Heart left ventricle (tissue), 16 donors: ENCODE measurements at regions not wholly inside any gene's neighbourhood (a gene's known extent, or its start where the extent isn't known, plus 50 kb on each side); places are given as distances from the start of the nearest gene placed in this dataset.

ENCODE experiments used
- ATAC-seq, 4 donors: fragments of 200-7000 bp; cut with Tn5 transposase; one replicate each; pipeline ENCODE4 v1.9.1; 2020 to 2022; ENCODE audit warnings: moderate library complexity in 4 of 4, mild to moderate bottlenecking in 3 of 4, moderate number of reproducible peaks in 1 of 4
- DNase-seq, 5 donors: peaks; one replicate each; pipeline ENCODE4 v3.0.0-alpha.2; 2020
- H3K27ac ChIP-seq, 12 donors: fragments of 200-600 bp; sonication (generic) in 4 of 12; one replicate each; pipeline versions ENCODE4 v1.5.0 to v1.8.0; 2016 to 2022; ENCODE audit warnings: mild to moderate bottlenecking in 2 of 12
- H3K27me3 ChIP-seq, 9 donors: fragments of 200-600 bp; sonication (generic) in 2 of 9; one replicate each; pipeline versions ENCODE4 v1.5.1 to v1.8.0; 2016 to 2022; ENCODE audit warnings: mild to moderate bottlenecking in 3 of 9
- H3K36me3 ChIP-seq, 9 donors: fragments of 200-600 bp; sonication (generic) in 2 of 9; one replicate each; pipeline versions ENCODE4 v1.5.0 to v1.8.0; 2018 to 2022; ENCODE audit warnings: mild to moderate bottlenecking in 2 of 9
- H3K4me1 ChIP-seq, 12 donors: fragments of 200-600 bp; sonication (generic) in 4 of 12; one replicate each; pipeline versions ENCODE4 v1.5.0 to v1.8.0; 2016 to 2022; ENCODE audit warnings: mild to moderate bottlenecking in 3 of 12
- H3K4me3 ChIP-seq, 12 donors: fragments of 200-600 bp; sonication (generic) in 4 of 12; one replicate each; pipeline versions ENCODE4 v1.5.0 to v1.8.0; 2017 to 2022; ENCODE audit warnings: mild to moderate bottlenecking in 9 of 12, moderate library complexity in 4 of 12
- H3K9me3 ChIP-seq, 12 donors: fragments of 200-600 bp; sonication (generic) in 4 of 12; one replicate each; pipeline versions ENCODE4 v1.5.0 to v1.8.0; 2016 to 2022; ENCODE audit warnings: mild to moderate bottlenecking in 1 of 12
- POLR2A ChIP-seq, 2 donors: fragments of 450-650 bp; IDR thresholded peaks; one replicate each; pipeline ENCODE4 v1.6.1; 2017; ENCODE audit warnings: antibody characterized with exemption in 2 of 2, mild to moderate bottlenecking in 2 of 2, moderate library complexity in 2 of 2
- WGBS, 4 donors: extraction: QIAGEN DNeasy Blood & Tissue Kit in 2 of 4; methylation state at CpG; one replicate each; pipeline versions ENCODE4 v1.1.5 to v1.1.7; 2013 to 2018; 5-methylcytosine and 5-hydroxymethylcytosine counted together
- intact Hi-C, 10 donors: fragments of 100-400 bp; cut with DNase I; formaldehyde crosslinking; loops; one replicate each; pipeline versions ENCODE4 v1.11.1 to v1.14.2; 2022
- TF ChIP-seq, protein P1 (sequence below), 12 donors: fragments of 200-600 bp; sonication (generic) in 4 of 12; IDR thresholded peaks; one replicate each; pipeline versions ENCODE4 v1.5.0 to v1.8.0; 2018 to 2022; ENCODE audit warnings: antibody characterized with exemption in 12 of 12, mild to moderate bottlenecking in 5 of 12
- donor health status: ischemic (EF 13 %, LVEDD 7.1; RV severe dilation, severe dysfunction).
- donor health status: healthy with polysubstance abuse.
- donor health status: DM: no; HTN: yes; CAD: no.
- donor health status: DM: no; HTN: no; CAD: no.
- donor health status: ischemic (EF 25% LVEDD 6.9; RV normal size, moderate dysfunction).
- donor health status: ischemic (EF 25% LVEDD 5.7; RV mildly dilated, moderate dysfunction).
- donor health status: healthy.
- donor health status: DM: yes; HTN: yes; CAD: no.
- donor health status: ischemic (EF 35%, LVEDD 5.7; RV mildly dilated, moderate dysfunction).
- donor health status: nonischemic (EF 11% LVEDD 7.7; RV severe dilation, severe dysfunction).
- donor health status: DM: yes; HTN: yes; CAD: no.
- donor health status: PGD.
- donor health status: ischemic (EF 29% LVEDD 5.4; RV normal size, mild dysfunction).
- donor health status: nonischemic (EF 23%, LVEDD 6.1; RV moderate dilation, normal function).

DNA sequence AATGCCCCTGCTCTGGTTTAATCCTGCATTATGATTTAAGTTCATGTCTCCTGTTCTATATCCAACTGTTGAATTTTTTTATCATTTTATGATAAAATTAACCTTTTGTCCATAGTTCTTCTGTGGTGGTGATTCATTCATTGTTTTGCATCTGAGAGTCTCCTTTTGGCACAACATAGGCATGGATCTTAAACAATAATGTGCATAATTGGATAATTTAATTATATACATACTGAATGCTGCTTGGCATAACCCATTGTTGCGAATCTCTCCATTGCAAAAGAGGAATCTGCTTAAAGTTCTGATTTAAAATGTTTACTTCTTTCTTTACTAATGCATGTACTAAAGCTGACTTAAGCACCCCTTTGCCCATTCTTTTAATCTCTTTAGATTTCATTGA lies 2788.4 kb downstream of the PCDH9 start:
- DNase-seq (no peak), ATAC-seq (no peak)
- Histone ChIP-seq H3K4me1 (no peaks in the 10 kb centered on the region), H3K27ac (no peak overlapping the region), H3K27me3 (no peaks in the 10 kb centered on the region), H3K4me3 (no peak overlapping the region), H3K9me3 (no peaks in the 10 kb centered on the region), H3K36me3 (no peaks in the 10 kb centered on the region)
- TF ChIP-seq, protein P1, sequence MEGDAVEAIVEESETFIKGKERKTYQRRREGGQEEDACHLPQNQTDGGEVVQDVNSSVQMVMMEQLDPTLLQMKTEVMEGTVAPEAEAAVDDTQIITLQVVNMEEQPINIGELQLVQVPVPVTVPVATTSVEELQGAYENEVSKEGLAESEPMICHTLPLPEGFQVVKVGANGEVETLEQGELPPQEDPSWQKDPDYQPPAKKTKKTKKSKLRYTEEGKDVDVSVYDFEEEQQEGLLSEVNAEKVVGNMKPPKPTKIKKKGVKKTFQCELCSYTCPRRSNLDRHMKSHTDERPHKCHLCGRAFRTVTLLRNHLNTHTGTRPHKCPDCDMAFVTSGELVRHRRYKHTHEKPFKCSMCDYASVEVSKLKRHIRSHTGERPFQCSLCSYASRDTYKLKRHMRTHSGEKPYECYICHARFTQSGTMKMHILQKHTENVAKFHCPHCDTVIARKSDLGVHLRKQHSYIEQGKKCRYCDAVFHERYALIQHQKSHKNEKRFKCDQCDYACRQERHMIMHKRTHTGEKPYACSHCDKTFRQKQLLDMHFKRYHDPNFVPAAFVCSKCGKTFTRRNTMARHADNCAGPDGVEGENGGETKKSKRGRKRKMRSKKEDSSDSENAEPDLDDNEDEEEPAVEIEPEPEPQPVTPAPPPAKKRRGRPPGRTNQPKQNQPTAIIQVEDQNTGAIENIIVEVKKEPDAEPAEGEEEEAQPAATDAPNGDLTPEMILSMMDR (IDR thresholded peaks at IDR 0.05) = no peak
- TF ChIP-seq POLR2A (IDR thresholded peaks at IDR 0.05) = no peak
- intact Hi-C loops = no loop called here
- WGBS, 4 donors = 83 to 87% (median 85%) methylated on average over 1 of the region's 1 CpG

DNA sequence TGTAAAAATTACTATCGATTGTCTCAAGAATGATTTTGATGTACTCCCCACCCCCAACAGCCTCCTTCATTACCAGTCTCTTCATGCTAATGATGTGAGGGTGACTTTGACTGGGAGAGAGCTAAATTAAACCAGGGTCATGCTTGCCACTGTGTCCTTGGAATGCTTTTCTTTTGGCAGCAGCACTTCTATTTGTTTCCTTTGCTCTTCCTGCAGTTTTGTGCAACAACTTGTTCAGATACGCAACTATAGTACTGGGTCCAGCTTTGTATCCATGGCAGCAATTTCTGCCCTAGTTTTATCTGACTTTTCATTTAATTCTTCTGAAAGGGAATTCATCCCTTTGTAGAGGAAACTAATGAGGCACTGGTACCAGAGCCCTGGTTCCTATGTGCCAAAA lies 2792.1 kb downstream of the PCDH9 start:
- no peak for TF ChIP-seq POLR2A (IDR thresholded peaks at IDR 0.05)
- TF ChIP-seq, protein P1 (IDR thresholded peaks at IDR 0.05) = no peak
- no peak overlapping the region for H3K27ac ChIP-seq
- H3K27me3 ChIP-seq = no peaks in the 10 kb centered on the region
- no peaks in the 10 kb centered on the region for H3K9me3 ChIP-seq
- no peaks in the 10 kb centered on the region for H3K36me3 ChIP-seq
- H3K4me3 ChIP-seq = no peak overlapping the region
- intact Hi-C loops = no loop called here
- WGBS, 4 donors = 61 to 71% (median 68%) methylated on average over 2 of the region's 2 CpGs
- H3K4me1 ChIP-seq = no peaks in the 10 kb centered on the region
- ATAC-seq = no peak
- no peak for DNase-seq

DNA sequence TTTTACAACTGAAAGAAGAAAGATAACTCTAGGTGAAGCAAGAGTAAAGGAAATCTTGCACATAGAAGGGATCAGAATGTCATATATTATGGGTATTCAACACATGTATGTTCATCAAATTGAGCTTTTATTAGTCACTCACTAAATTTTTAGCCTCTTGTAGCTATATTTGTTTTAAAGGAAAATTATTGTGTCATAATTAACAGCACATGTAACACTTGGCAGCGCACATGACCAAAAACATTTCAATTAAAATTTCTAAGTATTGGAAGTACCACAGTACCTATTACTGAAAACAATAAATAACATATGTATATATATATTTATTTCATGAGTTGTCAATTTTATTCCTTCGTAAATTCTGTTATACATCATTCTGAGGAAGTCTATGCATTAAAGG lies 2800.4 kb downstream of the PCDH9 start:
- Histone ChIP-seq H3K9me3 (peaks cover 0 to 8% (median 0%) of the 10 kb centered on the region in 12 donors), H3K27me3 (no peaks in the 10 kb centered on the region), H3K4me3 (no peak overlapping the region), H3K36me3 (no peaks in the 10 kb centered on the region), H3K27ac (no peak overlapping the region), H3K4me1 (no peaks in the 10 kb centered on the region)
- no peak for DNase-seq
- no peak for ATAC-seq
- 88 to 94% (median 90%) methylated on average over 2 of the region's 2 CpGs for WGBS, 4 donors
- TF ChIP-seq, protein P1 (IDR thresholded peaks at IDR 0.05) = no peak
- no peak for TF ChIP-seq POLR2A (IDR thresholded peaks at IDR 0.05)
- intact Hi-C loops = no loop called here

DNA sequence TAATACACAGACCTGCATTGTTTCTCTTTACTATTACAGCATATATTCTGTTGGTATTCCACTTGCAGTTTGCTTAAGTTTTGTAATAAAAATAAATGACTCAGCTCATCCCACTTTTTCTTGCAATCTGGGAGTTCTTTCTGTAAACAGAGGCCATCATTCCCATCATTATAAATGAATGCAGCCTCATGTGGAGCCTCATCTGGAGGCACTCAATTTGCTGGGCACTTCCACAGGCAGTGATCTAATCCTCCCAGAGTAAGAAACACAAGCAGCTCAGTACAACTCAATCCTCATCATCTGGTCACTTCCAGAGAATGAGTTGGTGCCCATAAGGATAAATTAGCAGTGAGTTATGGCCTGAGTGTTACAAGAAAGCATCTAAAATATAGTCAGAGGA lies 2801.9 kb downstream of the PCDH9 start:
- Histone ChIP-seq H3K4me1 (no peaks in the 10 kb centered on the region), H3K9me3 (peaks cover 0 to 12% (median 0%) of the 10 kb centered on the region in 12 donors), H3K27ac (no peak overlapping the region), H3K27me3 (no peaks in the 10 kb centered on the region), H3K4me3 (no peak overlapping the region), H3K36me3 (no peaks in the 10 kb centered on the region)
- DNase-seq (no peak), ATAC-seq (no peak)
- TF ChIP-seq, protein P1 (IDR thresholded peaks at IDR 0.05) = no peak
- no peak for TF ChIP-seq POLR2A (IDR thresholded peaks at IDR 0.05)
- intact Hi-C loops = no loop called here
